Erythroblast (primary cell): ENCODE measurements at regions not wholly inside any gene's neighbourhood (a gene's known extent, or its start where the extent isn't known, plus 50 kb on each side); places are given as distances from the start of the nearest gene placed in this dataset.

Source experiments
- GATA1 ChIP-seq: IDR thresholded peaks from 2 replicates; pipeline ENCODE4 v1.6.1; 2011; ENCODE audit warnings: low read depth, mild to moderate bottlenecking, control low read depth, low read length, moderate library complexity
- POLR2A ChIP-seq: IDR thresholded peaks from 2 replicates; pipeline ENCODE4 v1.6.1; 2011; ENCODE audit warnings: mild to moderate bottlenecking, low read length

DNA sequence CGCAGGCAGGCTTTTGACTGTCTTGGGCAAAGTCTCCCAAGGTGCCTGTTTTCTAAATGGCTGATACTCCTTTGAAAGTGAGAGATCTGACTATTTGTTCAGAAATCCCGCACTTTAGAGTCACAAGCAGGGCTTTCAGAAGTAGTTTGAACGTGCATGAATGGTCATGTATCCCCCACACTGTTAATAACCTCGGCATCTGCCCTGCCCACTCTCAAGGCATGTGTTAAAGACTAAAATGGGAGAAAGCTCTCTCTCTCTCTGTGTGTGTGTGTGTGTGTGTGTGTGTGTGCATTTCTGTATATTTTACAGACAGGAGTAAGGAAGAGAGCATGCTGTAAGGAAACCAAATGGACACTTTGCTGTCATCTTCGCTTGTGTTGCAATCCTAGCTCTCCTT lies 163.7 kb downstream of the MAF start:
- TF ChIP-seq POLR2A: no peak
- TF ChIP-seq GATA1: no peak
